ENCODE measurements at regions not wholly inside any gene's neighbourhood (a gene's known extent, or its start where the extent isn't known, plus 50 kb on each side); places are given as distances from the start of the nearest gene placed in this dataset.

DNA sequence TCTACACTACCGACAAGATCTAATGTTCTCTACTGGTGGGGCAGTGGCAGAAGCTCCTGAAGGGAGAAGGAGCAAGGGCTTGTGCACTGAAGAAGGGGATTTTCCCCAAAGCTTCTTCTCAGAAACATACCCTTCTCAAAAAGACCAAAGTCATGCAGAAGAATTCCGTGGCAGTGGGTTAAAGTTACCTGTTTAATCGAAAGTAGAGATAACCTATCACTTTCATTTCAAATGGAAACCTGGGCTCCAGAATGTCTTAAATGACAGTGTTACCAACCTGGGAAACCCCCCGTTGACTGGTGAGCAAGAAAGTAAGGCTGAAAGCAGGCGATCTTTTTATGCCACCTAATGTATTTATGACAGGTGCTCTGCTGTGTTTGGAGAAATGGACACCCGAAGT lies 92.5 kb upstream of the TEX13D start:
- no peak overlapping the region for H3K4me2 ChIP-seq (ENCODE audit: low read depth, low read length)
- WGBS, 2 experiments (ENCODE audit: extremely low coverage in 2 of 2, insufficient read length in 1 of 2), result no CpG with 5 or more reads among the region's 6 CpGs
- no peaks in the 10 kb centered on the region for H3K27me3 ChIP-seq (ENCODE audit: control insufficient read depth, insufficient read depth, low read length)
- no peak overlapping the region for H4K5ac ChIP-seq (ENCODE audit: low read depth, low read length)
- H2AK5ac ChIP-seq (ENCODE audit: low read depth, low read length), result no peak overlapping the region
- no peaks in the 10 kb centered on the region for H4K20me1 ChIP-seq (ENCODE audit: insufficient read depth, low read length)
- H2BK20ac ChIP-seq (ENCODE audit: low read depth, low read length), result no peak overlapping the region
- DNase-seq (no peak), ATAC-seq (ENCODE audit: low read depth) (no peak)
- no peak overlapping the region for H3K23ac ChIP-seq (ENCODE audit: low read depth, low read length)
- dilution Hi-C loops (cut with HindIII; ENCODE audit: low sequenced_read_pairs, unreplicated experiment), result no loop called here
- H3K9me1 ChIP-seq (ENCODE audit: insufficient read depth, low read length), result no peaks in the 10 kb centered on the region
- H4K91ac ChIP-seq (ENCODE audit: insufficient read depth, low read depth, low read length), result no peak overlapping the region
- CTCF ChIA-PET, result no interaction called here
- in situ Hi-C loops (cut with MboI; ENCODE audit: low sequenced_read_pairs), result no loop called here
- no peaks in the 10 kb centered on the region for H3K79me1 ChIP-seq (ENCODE audit: low read depth in 1 of 2, low read length in 2 of 2)
- POLR2A ChIA-PET (ENCODE audit: unreplicated experiment), result no interaction called here
- H3K18ac ChIP-seq (ENCODE audit: low read depth, low read length), result no peak overlapping the region
- no peak overlapping the region for H2AK9ac ChIP-seq (replicated peaks; ENCODE audit: low read depth, low read length, poor library complexity)
- intact Hi-C loops (cut with micrococcal nuclease), result no loop called here
- no peak overlapping the region for H3K9ac ChIP-seq (ENCODE audit: low read depth, low read length)
- no peak overlapping the region for H2AFZ ChIP-seq (replicated peaks; ENCODE audit: low read length, poor library complexity)
- no peaks in the 10 kb centered on the region for H3K4me1 ChIP-seq (ENCODE audit: control insufficient read depth, insufficient read depth, low read length)
- H2BK120ac ChIP-seq (ENCODE audit: low read depth, low read length), result no peak overlapping the region
- H3K4me3 ChIP-seq (ENCODE audit: insufficient read depth, low read depth, low read length), result no peak overlapping the region
- no peak overlapping the region for H3K4ac ChIP-seq (ENCODE audit: low read depth, low read length)
- no peaks in the 10 kb centered on the region for H3K9me3 ChIP-seq (ENCODE audit: control insufficient read depth, insufficient read depth, low read length)
- no peak overlapping the region for H2BK5ac ChIP-seq (ENCODE audit: low read depth, low read length, poor library complexity, severe bottlenecking)
- H4K8ac ChIP-seq (ENCODE audit: low read depth in 2 of 2, low read length in 2 of 2), result no peak overlapping the region
- TF ChIP-seq MAZ (IDR thresholded peaks at IDR 0.05; ENCODE audit: borderline replicate concordance, low read depth, low read length) (no peak), FOS (IDR thresholded peaks at IDR 0.05; ENCODE audit: low read depth, low read length) (no peak), USF2 (IDR thresholded peaks at IDR 0.05; ENCODE audit: low read depth, low read length) (no peak), NFE2L2 (IDR thresholded peaks at IDR 0.05; ENCODE audit: low read depth, low read length) (no peak), BHLHE40 (IDR thresholded peaks at IDR 0.05; ENCODE audit: low read depth, low read length) (no peak), MAFK (IDR thresholded peaks at IDR 0.05; ENCODE audit: low read depth, low read length) (no peak), MXI1 (IDR thresholded peaks at IDR 0.05; ENCODE audit: borderline replicate concordance, low read depth, low read length) (no peak), RFX5 (IDR thresholded peaks at IDR 0.05; ENCODE audit: low read depth, low read length) (no peak), RCOR1 (IDR thresholded peaks at IDR 0.05; ENCODE audit: insufficient replicate concordance, low read length) (no peak), POLR2A (IDR thresholded peaks at IDR 0.05; ENCODE audit: low read depth, low read length) (no peak), RAD21 (IDR thresholded peaks at IDR 0.05; ENCODE audit: low read length) (no peak)
- TF ChIP-seq, protein P1, sequence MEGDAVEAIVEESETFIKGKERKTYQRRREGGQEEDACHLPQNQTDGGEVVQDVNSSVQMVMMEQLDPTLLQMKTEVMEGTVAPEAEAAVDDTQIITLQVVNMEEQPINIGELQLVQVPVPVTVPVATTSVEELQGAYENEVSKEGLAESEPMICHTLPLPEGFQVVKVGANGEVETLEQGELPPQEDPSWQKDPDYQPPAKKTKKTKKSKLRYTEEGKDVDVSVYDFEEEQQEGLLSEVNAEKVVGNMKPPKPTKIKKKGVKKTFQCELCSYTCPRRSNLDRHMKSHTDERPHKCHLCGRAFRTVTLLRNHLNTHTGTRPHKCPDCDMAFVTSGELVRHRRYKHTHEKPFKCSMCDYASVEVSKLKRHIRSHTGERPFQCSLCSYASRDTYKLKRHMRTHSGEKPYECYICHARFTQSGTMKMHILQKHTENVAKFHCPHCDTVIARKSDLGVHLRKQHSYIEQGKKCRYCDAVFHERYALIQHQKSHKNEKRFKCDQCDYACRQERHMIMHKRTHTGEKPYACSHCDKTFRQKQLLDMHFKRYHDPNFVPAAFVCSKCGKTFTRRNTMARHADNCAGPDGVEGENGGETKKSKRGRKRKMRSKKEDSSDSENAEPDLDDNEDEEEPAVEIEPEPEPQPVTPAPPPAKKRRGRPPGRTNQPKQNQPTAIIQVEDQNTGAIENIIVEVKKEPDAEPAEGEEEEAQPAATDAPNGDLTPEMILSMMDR (conservative IDR thresholded peaks at IDR 0.05; ENCODE audit: low read depth, low read length), result no peak
- no peak overlapping the region for H3K14ac ChIP-seq (replicated peaks; ENCODE audit: low read depth, low read length)
- no peaks in the 10 kb centered on the region for H3K36me3 ChIP-seq (ENCODE audit: control insufficient read depth, insufficient read depth, low read length)
- BruUV-seq (replicated peaks), result no TSS peak
- no peak overlapping the region for H3K27ac ChIP-seq (ENCODE audit: insufficient read depth, low read length)
- H3K56ac ChIP-seq (ENCODE audit: extremely low read depth, insufficient read depth, low read length), result no peak overlapping the region
- H2BK15ac ChIP-seq (ENCODE audit: low read depth, low read length), result no peak overlapping the region

All from IMR-90 (cell line).